ENCODE measurements at regions not wholly inside any gene's neighbourhood (a gene's known extent, or its start where the extent isn't known, plus 50 kb on each side); places are given as distances from the start of the nearest gene placed in this dataset.

- TF ChIP-seq POLR2A (IDR thresholded peaks at IDR 0.05) (no peak), CTCF (IDR thresholded peaks at IDR 0.05) (no peak)
These were observed 583.3 kb downstream of the GBA3 start for GRCh38 chr4:23276076-23276475.
